Activated CD4-positive, alpha-beta T cell treated with anti-CD3 and anti-CD28 coated beads, Interleukin-2, amount 50 U/mL, for 16 hours (primary cell): ENCODE measurements at regions not wholly inside any gene's neighbourhood (a gene's known extent, or its start where the extent isn't known, plus 50 kb on each side); places are given as distances from the start of the nearest gene placed in this dataset.
A peak's percentile ranks its signal among the peaks of the same experiment; 100 is the strongest.

Experiments
- DNase-seq: peaks from one replicate; pipeline ENCODE4 v3.0.0-alpha.2; 2020

GRCh38 chr1:5404412-5405203 lies 587.6 kb downstream of the NPHP4 start:
- DNase-seq = no peak

- no peak for DNase-seq
These were observed 588.3 kb downstream of the NPHP4 start for GRCh38 chr1:5403935-5404334.

- no peak for DNase-seq
These were observed 589.6 kb downstream of the NPHP4 start for GRCh38 chr1:5402618-5403017.

GRCh38 chr1:5399771-5400170 lies 592.5 kb downstream of the NPHP4 start:
- no peak for DNase-seq

- no peak for DNase-seq
These were observed 595.6 kb downstream of the NPHP4 start for GRCh38 chr1:5396593-5396992.

- no peak for DNase-seq
These were observed 598.1 kb downstream of the NPHP4 start for GRCh38 chr1:5394111-5394510.

- DNase-seq = no peak
These were observed 598.6 kb downstream of the NPHP4 start for GRCh38 chr1:5393603-5394002.

- no peak for DNase-seq
These were observed 599.1 kb downstream of the NPHP4 start for GRCh38 chr1:5393146-5393545.

- DNase-seq = no peak
These were observed 600.5 kb downstream of the NPHP4 start for GRCh38 chr1:5391725-5392124.

GRCh38 chr1:5390504-5390903 lies 601.7 kb downstream of the NPHP4 start:
- no peak for DNase-seq

GRCh38 chr1:5389101-5389885 lies 602.9 kb downstream of the NPHP4 start:
- DNase-seq = peak; percentile 24

GRCh38 chr1:5388622-5389021 lies 603.6 kb downstream of the NPHP4 start:
- DNase-seq = no peak

GRCh38 chr1:5386371-5386770 lies 605.9 kb downstream of the NPHP4 start:
- no peak for DNase-seq

- DNase-seq = no peak
These were observed 606.3 kb downstream of the NPHP4 start for GRCh38 chr1:5385956-5386355.

GRCh38 chr1:5385096-5385799 lies 607.0 kb downstream of the NPHP4 start:
- DNase-seq = no peak

GRCh38 chr1:5381491-5381890 lies 610.7 kb downstream of the NPHP4 start:
- no peak for DNase-seq

GRCh38 chr1:5379176-5379759 lies 613.0 kb downstream of the NPHP4 start:
- no peak for DNase-seq

- no peak for DNase-seq
These were observed 615.5 kb downstream of the NPHP4 start for GRCh38 chr1:5376538-5377247.

- DNase-seq = no peak
These were observed 616.7 kb downstream of the NPHP4 start for GRCh38 chr1:5375481-5375880.

- no peak for DNase-seq
These were observed 618.0 kb downstream of the NPHP4 start for GRCh38 chr1:5374192-5374591.

- no peak for DNase-seq
These were observed 618.9 kb downstream of the NPHP4 start for GRCh38 chr1:5373281-5373680.

- no peak for DNase-seq
These were observed 621.0 kb downstream of the NPHP4 start for GRCh38 chr1:5371270-5371669.

- DNase-seq = peak; percentile 3
These were observed 621.9 kb downstream of the NPHP4 start for GRCh38 chr1:5370311-5370710.
